Skin epidermis (tissue), 12 donors: ENCODE measurements at regions not wholly inside any gene's neighbourhood (a gene's known extent, or its start where the extent isn't known, plus 50 kb on each side); places are given as distances from the start of the nearest gene placed in this dataset.
"Not testable (repeated sequence)": the region's sequence is repeated elsewhere in the genome, so short reads cannot be mapped to it uniquely, and the experiment has no call there.

Experiments
- H3K27ac ChIP-seq, 21 experiments: fragments of 200-600 bp; sonication (generic) in 11 of 21; one replicate each; pipeline ENCODE4 v1.5.0; 2020; ENCODE audit warnings: mild to moderate bottlenecking in 3 of 21, inconsistent platforms in 2 of 21, moderate library complexity in 2 of 21
- H3K4me3 ChIP-seq, 7 experiments: fragments of 200-600 bp; sonication (generic) in 2 of 7; one replicate each; pipeline ENCODE4 v1.5.0; 2020; ENCODE audit warnings: inconsistent platforms in 2 of 7, mild to moderate bottlenecking in 2 of 7, moderate library complexity in 1 of 7

DNA sequence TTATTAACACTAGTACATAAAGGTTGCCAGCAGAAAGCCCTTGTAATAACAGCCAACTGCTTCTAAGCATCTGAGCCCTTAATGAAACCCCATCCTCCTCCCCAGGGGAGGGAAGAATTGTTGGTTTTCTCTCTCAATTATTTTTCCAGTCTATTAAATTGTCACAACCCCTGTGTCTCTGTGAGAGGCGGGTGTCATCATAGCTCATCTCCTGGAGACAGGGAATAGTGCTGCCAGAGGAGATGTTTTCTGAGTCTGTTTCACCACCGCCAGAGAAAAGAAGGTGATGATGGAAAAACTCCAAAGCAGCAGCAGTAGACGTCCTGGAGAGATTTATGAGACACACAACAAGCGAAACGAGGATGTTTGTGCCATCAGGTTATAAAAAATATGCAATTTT lies 271.1 kb upstream of the NMUR2 start:
- Histone ChIP-seq H3K27ac (no peak overlapping the region), H3K4me3 (no peak overlapping the region)

DNA sequence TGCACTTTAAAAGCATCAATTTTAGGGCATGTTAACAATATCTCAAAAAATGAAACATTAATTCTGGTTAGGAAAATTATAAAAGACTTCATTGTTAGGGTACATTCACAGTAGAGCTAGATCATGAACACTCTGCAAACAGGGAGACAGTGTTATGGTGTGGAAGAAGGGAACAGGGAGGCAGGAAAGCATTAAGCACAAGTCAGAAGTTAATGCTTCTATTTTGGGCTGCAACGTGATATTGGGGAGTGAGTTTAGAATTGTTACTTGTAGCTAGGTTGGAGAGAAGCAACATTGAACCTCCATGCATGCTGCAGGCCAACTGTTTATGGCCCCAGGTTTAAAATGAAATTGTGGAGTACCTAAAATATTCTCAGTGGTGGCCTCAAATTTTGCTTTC lies 278.1 kb upstream of the NMUR2 start:
- Histone ChIP-seq H3K4me3 (no peak overlapping the region), H3K27ac (no peak overlapping the region)

DNA sequence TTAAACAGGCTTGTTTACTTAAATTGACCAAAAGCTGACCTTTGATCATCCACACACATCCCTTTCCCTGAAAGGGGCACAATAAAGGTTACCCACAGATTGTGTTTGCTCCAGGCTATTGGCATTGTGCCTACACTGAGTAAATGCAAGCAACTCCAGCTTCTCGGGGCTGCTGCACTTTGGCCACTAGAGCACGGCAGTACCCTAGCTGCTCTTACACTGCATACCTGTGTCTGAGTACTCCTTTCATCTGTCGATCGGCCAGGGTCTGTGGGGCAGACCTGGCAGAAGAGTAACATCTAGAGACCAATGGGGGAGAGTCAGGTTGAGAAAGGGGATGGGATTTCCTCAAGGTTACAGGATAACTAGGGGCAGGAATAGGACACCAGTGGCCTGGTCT lies 281.9 kb upstream of the NMUR2 start:
- no peak overlapping the region for H3K4me3 ChIP-seq
- H3K27ac ChIP-seq, result no peak overlapping the region

DNA sequence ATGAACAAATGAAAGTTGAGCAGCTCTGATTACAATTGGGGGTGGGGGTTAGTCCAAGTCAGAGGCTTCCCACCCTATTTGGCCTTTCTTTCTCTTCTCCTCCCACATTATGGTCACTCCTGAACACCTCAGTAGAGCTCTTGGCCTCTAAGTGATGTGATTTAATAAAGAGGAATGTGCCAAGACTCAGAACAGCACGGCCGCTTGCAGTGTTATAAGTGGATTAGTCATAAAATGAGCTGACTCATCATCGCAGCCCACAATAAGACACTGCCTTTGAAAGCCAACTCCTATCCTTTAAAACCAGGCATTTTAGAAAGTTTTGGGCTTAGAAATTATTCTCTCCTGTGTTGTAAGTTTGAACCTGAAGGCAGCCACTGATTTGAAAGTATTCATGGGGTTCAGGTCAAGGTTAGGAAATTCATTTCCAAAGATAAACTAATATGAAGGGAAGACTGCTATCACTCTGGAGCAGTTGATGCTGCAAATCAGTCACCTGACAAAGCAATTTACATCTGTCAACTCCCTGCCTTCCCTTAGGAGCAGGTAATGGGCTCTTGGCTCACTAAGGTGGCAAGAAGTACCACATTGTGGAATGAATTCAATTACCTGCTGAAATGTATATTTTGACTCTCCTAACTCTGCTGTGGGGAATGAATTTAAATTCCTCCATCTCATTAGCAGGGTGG lies 283.6 kb upstream of the NMUR2 start:
- H3K27ac ChIP-seq, result no peak overlapping the region
- H3K4me3 ChIP-seq, result no peak overlapping the region

- H3K27ac ChIP-seq, result no peak overlapping the region
- H3K4me3 ChIP-seq, result no peak overlapping the region
These were observed 284.2 kb upstream of the NMUR2 start for GRCh38 chr5:152689250-152689711.

GRCh38 chr5:152694231-152694630 lies 289.2 kb upstream of the NMUR2 start:
- H3K27ac ChIP-seq, result no peak overlapping the region
- no peak overlapping the region for H3K4me3 ChIP-seq

DNA sequence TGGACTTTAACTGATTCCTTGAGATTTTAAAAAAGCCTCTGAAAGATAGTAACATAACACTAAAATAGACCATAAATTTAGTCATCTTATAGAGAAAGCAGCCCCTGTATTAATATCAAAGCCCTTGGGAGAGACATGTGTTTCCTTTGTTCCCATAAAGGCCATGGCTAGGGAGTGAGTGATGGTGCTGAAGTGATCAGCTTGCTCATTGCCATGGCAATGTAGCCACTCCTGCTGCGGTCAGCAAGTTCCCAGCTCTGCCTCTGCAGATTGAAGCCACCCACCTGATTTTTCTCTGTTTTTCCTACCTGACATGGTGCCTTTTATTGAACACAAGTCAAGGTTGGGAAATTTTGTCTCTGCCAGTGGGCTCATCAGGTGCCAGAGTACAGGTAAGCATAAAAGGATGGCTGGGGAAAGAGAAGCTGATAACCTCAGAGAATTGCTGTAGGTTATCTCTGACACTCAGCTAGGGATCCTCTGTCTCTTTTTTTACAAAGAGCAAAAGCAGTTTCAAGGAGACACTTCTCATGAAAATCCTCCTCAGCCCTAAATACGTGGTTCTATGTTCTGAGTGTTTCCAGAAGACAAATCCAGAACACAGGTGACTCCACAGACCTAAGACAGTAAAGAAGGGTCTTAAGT lies 296.3 kb upstream of the NMUR2 start:
- H3K27ac ChIP-seq, result no peak overlapping the region
- H3K4me3 ChIP-seq, result no peak overlapping the region

DNA sequence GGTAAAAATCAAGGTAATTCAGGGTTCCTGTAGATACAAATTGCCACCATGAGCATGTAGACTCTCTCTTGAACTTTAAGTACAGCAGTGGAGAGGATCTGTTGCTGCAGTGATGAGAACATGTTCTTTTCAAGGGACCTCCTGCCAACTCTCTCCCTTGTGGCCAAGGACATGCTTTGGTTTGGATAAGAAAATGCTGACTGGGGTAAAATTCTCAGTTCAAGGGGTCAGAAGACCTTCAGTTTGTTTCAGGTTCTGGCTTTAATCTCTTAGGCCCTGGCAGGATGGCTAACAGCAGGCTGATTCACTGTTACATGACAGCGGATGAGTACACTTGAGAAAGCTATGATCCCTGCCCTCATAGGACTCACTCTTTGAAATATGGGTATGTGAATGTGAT lies 299.2 kb upstream of the NMUR2 start:
- no peak overlapping the region for H3K27ac ChIP-seq
- H3K4me3 ChIP-seq, result no peak overlapping the region

DNA sequence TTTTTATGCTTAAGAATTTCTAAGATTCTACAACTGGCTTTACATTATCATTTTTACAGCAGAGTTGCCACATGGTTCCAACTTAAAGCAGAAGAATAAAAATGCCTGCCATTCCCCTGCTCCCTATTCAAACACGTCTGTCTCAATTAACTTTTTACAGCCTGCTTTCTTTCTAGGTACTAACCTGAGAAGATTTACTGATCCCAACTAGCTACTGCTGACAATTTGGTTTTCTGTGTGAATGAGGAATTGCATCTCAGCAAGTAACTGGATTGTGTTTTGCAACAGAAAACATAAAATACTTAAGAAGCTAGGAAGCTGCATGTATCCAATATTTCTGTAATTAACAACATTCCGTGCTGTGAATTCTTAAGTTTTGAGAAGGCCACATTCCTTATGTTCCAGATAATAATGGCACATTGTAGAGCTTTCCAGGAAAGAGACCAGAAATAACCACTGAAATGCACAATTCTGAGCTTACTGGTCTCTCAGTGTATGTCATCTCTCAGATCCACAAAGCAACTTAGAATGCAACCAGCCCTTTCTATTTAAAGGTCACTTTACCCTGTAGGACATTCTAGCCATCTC lies 306.8 kb upstream of the NMUR2 start:
- no peak overlapping the region for H3K27ac ChIP-seq
- H3K4me3 ChIP-seq, result no peak overlapping the region

- H3K27ac ChIP-seq, result no peak overlapping the region
- H3K4me3 ChIP-seq, result no peak overlapping the region
These were observed 312.3 kb upstream of the NMUR2 start for GRCh38 chr5:152717393-152717792.

DNA sequence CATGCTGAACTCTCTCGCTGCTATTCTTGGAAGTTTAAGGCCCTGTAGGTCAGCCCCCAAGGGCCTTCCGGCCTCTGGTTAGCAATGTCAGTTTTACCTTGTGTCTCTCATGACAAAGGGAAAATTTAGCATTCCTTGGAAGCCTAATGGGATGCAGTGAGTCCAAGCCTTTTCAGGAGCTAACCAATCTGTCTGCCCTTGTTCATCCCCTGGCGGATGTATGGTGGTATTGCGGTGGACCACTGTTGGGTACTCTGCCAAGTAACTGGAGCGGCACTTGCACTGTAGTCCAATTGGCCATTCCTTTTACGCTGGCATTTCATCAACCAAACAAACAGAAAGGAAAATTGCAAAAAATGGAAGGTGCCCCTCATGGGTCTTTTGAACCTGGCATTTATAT lies 318.4 kb upstream of the NMUR2 start:
- no peak overlapping the region for H3K4me3 ChIP-seq
- no peak overlapping the region for H3K27ac ChIP-seq

DNA sequence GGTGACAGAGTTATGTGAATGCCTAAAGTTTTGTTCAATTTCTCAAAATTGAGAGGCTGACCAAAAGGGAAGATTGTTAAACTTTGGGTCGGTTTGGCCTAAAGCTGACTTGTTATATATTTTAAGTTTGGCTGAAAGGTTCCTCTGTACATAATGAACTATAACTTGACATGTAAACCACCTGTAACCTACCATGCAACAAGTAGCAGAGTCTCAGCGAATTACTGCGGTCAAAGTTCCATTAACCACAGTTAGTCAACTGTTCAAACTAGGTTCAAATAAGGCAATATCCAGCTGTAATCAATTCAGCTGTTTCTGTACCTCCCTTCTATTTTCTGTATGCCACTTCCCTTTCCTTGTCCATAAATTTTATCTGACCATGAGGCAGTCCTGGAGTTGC lies 325.1 kb upstream of the NMUR2 start:
- Histone ChIP-seq H3K4me3 (no peak overlapping the region), H3K27ac (no peak overlapping the region)

DNA sequence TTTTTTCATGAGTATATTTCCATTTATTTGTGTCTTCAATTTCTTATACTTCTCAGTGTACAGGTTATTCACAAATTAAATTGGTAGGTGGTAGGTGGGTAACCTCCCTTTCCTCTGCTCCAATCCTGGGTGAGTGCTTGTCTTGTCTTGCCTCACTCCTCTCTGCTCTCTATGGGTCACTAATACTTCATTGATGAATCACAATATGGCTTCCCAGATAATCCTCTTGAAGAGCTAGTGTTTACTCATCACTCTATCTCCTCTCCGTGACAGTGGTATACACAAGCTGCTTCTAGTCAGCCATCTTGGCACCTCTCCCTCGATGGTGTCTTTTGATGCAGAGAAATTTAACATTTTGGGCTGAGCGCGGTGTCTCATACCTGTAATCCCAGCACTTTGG lies 331.8 kb upstream of the NMUR2 start:
- Histone ChIP-seq H3K4me3 (no peak overlapping the region), H3K27ac (no peak overlapping the region)

DNA sequence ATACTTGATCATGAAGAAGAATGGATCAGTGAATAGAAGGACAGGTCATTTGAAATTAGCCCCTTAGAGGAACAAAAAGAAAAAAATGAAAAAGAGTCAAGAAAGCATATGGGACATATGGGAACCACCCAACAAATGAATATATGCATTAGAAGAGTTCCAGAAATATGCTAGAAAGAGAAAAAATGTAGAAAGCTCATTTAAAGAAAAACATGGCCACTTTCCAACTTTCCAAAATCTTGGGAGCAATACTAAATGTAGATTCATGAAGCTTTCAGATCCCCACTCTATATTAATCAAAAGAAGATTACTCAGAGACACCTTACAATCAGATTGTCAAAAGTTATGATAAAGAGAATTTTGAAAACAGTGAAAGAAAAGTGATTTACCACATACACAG lies 334.8 kb upstream of the NMUR2 start:
- no peak overlapping the region for H3K4me3 ChIP-seq
- no peak overlapping the region for H3K27ac ChIP-seq

GRCh38 chr5:152741126-152741525 lies 336.0 kb upstream of the NMUR2 start:
- H3K27ac ChIP-seq, H3K4me3 ChIP-seq: not testable (repeated sequence)

DNA sequence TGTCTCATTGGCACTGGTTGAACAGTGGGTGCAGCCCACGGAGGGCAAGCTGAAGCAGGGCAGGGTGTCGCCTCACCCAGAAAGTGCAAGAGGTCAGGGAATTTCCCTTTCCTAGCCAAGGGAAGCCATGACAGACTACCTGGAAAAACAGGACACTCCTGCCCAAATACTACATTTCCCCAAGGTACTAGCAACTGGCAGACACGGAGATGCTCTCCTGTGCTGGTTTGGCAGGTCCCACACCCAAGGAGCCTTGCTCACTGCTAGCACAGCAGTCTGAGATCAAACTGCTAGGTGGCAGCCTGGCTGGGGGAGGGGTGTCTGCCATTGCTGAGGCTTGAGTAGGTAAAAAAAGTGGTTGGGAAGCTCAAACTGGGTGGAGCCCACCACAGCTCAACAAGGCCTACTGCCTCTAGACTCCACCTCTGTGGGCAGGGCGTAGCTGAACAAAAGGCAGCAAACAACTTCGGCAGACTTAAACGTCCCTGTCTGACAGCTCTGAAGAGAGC lies 382.7 kb upstream of the NMUR2 start:
- H3K4me3 ChIP-seq, H3K27ac ChIP-seq: not testable (repeated sequence)

DNA sequence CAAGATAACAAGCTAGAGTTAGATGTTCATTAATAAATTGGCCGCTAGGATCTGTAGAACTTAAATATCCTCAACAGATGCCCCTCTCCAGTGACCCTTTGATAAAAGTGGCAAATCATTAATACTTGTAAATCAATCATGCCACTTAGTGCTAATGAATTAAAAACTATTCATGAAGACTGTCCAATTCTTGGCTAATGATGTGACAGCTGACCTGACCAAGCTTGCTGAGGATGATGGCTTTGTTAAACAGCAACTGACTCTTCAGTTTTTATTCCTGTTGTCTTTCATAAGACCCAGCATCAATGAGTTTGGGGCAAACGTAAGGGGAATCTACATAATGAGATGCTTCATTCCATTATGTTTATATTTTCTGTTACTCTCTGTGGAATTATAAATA lies 396.8 kb upstream of the NMUR2 start:
- no peak overlapping the region for H3K27ac ChIP-seq
- no peak overlapping the region for H3K4me3 ChIP-seq

DNA sequence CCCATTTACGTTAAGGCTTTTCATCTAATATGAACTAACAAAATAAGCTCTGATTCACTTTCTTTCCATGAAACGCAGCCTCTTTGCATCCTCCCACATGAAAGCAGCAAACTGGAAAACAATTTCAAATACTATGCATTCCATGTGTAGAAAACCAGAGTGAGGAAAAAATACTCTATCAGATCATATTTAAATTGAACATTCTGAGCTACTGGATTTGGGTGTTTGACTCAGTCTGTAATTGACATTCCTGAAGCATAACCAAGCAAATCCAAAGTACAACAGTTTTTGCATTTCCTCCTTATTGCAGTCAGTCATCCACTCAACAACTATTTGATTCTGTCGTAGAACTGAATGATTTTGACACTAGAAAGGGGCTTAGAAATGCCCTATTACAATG lies 399.1 kb upstream of the NMUR2 start:
- H3K27ac ChIP-seq, result no peak overlapping the region
- no peak overlapping the region for H3K4me3 ChIP-seq

DNA sequence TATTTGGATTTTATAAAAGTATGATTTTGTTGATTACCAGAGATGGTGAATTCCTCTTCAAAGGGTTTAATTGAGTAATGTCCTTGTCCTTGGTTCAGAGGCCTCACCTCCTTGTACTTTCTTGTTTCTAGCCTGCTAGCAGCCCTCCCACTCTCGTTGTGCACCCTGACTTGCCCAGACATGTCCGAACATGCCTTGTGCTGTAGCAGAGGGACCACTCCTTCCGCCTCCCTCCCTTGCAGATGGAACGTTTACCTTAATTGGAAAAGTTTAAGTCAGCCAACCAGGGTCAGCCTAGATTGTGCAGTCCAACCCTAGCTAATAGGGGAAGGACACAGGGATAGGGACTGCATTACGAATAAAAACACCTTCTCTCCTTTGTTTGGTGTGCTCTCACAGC lies 406.9 kb upstream of the NMUR2 start:
- Histone ChIP-seq H3K4me3 (no peak overlapping the region), H3K27ac (no peak overlapping the region)

- Histone ChIP-seq H3K27ac (no peak overlapping the region), H3K4me3 (no peak overlapping the region)
These were observed 408.4 kb upstream of the NMUR2 start for GRCh38 chr5:152813526-152813925.

DNA sequence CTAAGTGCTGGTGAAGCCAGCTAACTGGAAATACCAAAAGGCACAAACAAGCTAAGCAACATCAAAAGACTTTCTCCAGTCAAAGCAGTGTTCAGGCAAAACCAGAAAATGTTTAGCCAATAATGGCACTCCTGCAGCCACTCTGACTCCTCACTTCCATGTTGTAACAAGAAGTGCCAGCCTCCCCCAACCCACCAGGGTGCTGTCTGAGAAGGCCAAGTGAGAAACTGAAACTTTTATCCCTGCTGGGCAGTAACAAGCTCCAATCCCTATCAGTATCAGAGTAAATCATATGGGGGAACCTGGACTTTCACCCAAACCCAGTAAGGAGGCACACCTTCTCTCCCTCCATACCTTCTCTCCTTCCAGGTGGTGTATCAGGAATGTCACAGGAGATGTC lies 414.8 kb upstream of the NMUR2 start:
- no peak overlapping the region for H3K4me3 ChIP-seq
- H3K27ac ChIP-seq, result no peak overlapping the region
